PC-3 (cell line): ENCODE measurements at regions not wholly inside any gene's neighbourhood (a gene's known extent, or its start where the extent isn't known, plus 50 kb on each side); places are given as distances from the start of the nearest gene placed in this dataset.

Experiments used
- ATAC-seq: fragments of 200-7000 bp; cut with Tn5 transposase; 2 replicates; pipeline ENCODE4 v1.9.1; 2020; ENCODE audit warnings: mild to moderate bottlenecking, moderate library complexity
- BruUV-seq: library from RNA; stranded (reverse); fragments of 400-500 nt; replicated peaks from 2 replicates; lab custom pipeline; 2021; lab: Mats Ljungman, UMichigan
- CTCF ChIA-PET: fragments of 300-600 bp; sonication (Branson Sonifier 250); formaldehyde crosslinking; loops from one replicate; lab custom pipeline; 2022; ENCODE audit warnings: antibody characterized with exemption; lab: Charles Lee
- POLR2A ChIA-PET: fragments of 300-600 bp; sonication (Branson Sonifier 250); formaldehyde crosslinking; loops from one replicate; lab custom pipeline; 2022; ENCODE audit warnings: antibody characterized with exemption; ENCODE audit not compliant: unreplicated experiment; lab: Charles Lee
- DNase-seq: peaks from one replicate; pipeline ENCODE4 v3.0.0-alpha.2; 2015
- H2AFZ ChIP-seq: fragments of 300-600 bp; sonication (generic); 2 replicates; pipeline ENCODE4 v1.6.0; 2016; ENCODE audit warnings: antibody characterized with exemption, low read length
- H3F3A ChIP-seq: fragments of 300-600 bp; sonication (generic); one replicate; pipeline ENCODE4 v1.6.0; 2017; ENCODE audit warnings: antibody characterized with exemption, low read length, control low read depth, mild to moderate bottlenecking; ENCODE audit not compliant: unreplicated experiment
- H3K27ac ChIP-seq: fragments of 300-600 bp; sonication (generic); 2 replicates; pipeline ENCODE4 v1.5.1; 2016; ENCODE audit warnings: mild to moderate bottlenecking, low read length
- H3K27me3 ChIP-seq: fragments of 300-600 bp; sonication (generic); 2 replicates; pipeline ENCODE4 v1.6.1; 2016; ENCODE audit warnings: low read length, mixed read lengths
- H3K36me3 ChIP-seq: fragments of 300-600 bp; sonication (generic); 2 replicates; pipeline ENCODE4 v1.6.1; 2016; ENCODE audit warnings: low read depth, mixed run types, low read length, mixed read lengths
- H3K4me1 ChIP-seq: fragments of 300-600 bp; sonication (generic); 2 replicates; pipeline ENCODE4 v1.5.1; 2016; ENCODE audit warnings: low read length; ENCODE audit not compliant: insufficient read depth
- H3K4me2 ChIP-seq: fragments of 300-600 bp; sonication (generic); 2 replicates; pipeline ENCODE4 v1.6.0; 2016; ENCODE audit warnings: low read length
- H3K4me3 ChIP-seq: fragments of 300-600 bp; sonication (generic); 2 replicates; pipeline ENCODE4 v1.5.1; 2016; ENCODE audit warnings: mild to moderate bottlenecking, low read length, mixed read lengths
- H3K79me2 ChIP-seq: fragments of 300-600 bp; sonication (generic); 2 replicates; pipeline ENCODE4 v1.6.1; 2017; ENCODE audit warnings: low read length, mixed read lengths
- H3K9ac ChIP-seq: fragments of 300-600 bp; sonication (generic); 2 replicates; pipeline ENCODE4 v1.6.0; 2016; ENCODE audit warnings: mild to moderate bottlenecking, low read length
- H3K9me2 ChIP-seq: fragments of 300-600 bp; sonication (generic); replicated peaks from 2 replicates; pipeline ENCODE4 v1.6.1; 2016; ENCODE audit warnings: mixed run types, low read length, mixed read lengths
- H3K9me3 ChIP-seq: fragments of 300-600 bp; sonication (generic); 2 replicates; pipeline ENCODE4 v1.6.1; 2016; ENCODE audit warnings: low read length, mixed read lengths
- H4K20me1 ChIP-seq: fragments of 300-600 bp; sonication (generic); 2 replicates; pipeline ENCODE4 v1.6.1; 2016; ENCODE audit warnings: low read length, mixed read lengths
- EZH2 ChIP-seq: fragments of 300-600 bp; sonication (generic); IDR thresholded peaks from one replicate; pipeline ENCODE4 v1.6.1; 2017; ENCODE audit warnings: antibody characterized with exemption, mild to moderate bottlenecking, low read length; ENCODE audit not compliant: unreplicated experiment
- EZH2phosphoT487 ChIP-seq: fragments of 300-600 bp; sonication (generic); IDR thresholded peaks from 2 replicates; pipeline ENCODE4 v1.6.1; 2018; ENCODE audit warnings: mild to moderate bottlenecking, antibody characterized with exemption, low read length, borderline replicate concordance
- intact Hi-C: fragments of 100-400 bp; cut with micrococcal nuclease; formaldehyde crosslinking; loops from 2 replicates; pipeline ENCODE4 v1.9.0; 2023
- TF ChIP-seq, protein P1 (sequence below): fragments of 300-600 bp; sonication (generic); conservative IDR thresholded peaks from 2 replicates; pipeline ENCODE4 v1.5.1; 2017; ENCODE audit warnings: antibody characterized with exemption, low read depth, mild to moderate bottlenecking, low read length

DNA sequence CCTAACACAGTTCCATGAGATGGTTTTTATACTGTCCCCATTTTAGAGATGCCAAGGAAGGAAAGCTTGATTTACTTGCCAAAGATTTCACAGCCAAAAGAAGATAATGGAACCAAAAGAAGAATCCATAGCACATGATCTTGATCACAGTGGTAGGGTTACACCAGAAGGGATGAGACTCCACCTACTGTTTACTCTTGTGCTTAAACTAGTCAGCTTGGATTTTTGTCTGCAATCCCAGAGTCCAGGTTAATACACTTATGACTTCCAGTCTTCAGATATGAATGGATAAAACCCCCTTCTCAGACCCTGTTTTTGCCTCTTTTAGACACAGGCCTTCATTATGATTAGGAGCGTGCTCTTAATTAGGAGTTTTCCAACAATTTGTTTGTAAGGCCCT lies 454.2 kb downstream of the AEBP2 start:
- H3K4me2 ChIP-seq = no peak overlapping the region
- no peak overlapping the region for H3K9ac ChIP-seq
- ATAC-seq (no peak), DNase-seq (peak; percentile 36)
- no peak overlapping the region for H3K4me3 ChIP-seq
- no peaks in the 10 kb centered on the region for H3K4me1 ChIP-seq
- no peaks in the 10 kb centered on the region for H3F3A ChIP-seq
- no peaks in the 10 kb centered on the region for H3K79me2 ChIP-seq
- H3K36me3 ChIP-seq = no peaks in the 10 kb centered on the region
- no peaks in the 10 kb centered on the region for H3K9me3 ChIP-seq
- no peaks in the 10 kb centered on the region for H4K20me1 ChIP-seq
- H3K9me2 ChIP-seq = no peaks in the 10 kb centered on the region
- CTCF ChIA-PET = no interaction called here
- no peak for TF ChIP-seq EZH2phosphoT487
- TF ChIP-seq, protein P1, sequence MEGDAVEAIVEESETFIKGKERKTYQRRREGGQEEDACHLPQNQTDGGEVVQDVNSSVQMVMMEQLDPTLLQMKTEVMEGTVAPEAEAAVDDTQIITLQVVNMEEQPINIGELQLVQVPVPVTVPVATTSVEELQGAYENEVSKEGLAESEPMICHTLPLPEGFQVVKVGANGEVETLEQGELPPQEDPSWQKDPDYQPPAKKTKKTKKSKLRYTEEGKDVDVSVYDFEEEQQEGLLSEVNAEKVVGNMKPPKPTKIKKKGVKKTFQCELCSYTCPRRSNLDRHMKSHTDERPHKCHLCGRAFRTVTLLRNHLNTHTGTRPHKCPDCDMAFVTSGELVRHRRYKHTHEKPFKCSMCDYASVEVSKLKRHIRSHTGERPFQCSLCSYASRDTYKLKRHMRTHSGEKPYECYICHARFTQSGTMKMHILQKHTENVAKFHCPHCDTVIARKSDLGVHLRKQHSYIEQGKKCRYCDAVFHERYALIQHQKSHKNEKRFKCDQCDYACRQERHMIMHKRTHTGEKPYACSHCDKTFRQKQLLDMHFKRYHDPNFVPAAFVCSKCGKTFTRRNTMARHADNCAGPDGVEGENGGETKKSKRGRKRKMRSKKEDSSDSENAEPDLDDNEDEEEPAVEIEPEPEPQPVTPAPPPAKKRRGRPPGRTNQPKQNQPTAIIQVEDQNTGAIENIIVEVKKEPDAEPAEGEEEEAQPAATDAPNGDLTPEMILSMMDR = peak; percentile 43
- BruUV-seq = no TSS peak
- no peak overlapping the region for H2AFZ ChIP-seq
- H3K27ac ChIP-seq = no peak overlapping the region
- H3K27me3 ChIP-seq = 0 out of 2 replicates have a peak, but pooled peaks cover 7% of the 10 kb centered on the region
- POLR2A ChIA-PET = no interaction called here
- intact Hi-C loops = loop anchor here (1.0 kb wide), 1 partner anchor 136 kb away; no protein-coding TSS in a partner anchor

DNA sequence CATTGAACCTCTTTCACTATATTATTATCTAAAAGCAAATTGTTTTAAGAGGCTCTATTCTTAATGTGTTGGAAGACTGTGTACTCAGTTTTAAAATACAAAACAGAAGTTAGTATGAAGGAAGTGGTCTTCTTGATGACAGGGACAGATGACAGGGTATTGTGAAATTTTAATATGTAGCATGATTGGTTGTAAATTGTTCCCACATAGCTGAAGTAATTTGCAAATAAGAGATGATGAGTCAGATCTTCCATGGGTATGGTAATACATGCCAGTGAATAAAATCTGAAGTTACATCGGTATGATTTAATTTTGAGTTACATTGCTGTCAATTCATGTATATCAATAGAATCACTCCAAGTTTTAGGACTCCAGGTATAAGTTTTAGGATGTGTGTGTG lies 454.8 kb downstream of the AEBP2 start:
- no peak overlapping the region for H3K4me3 ChIP-seq
- POLR2A ChIA-PET = no interaction called here
- no peaks in the 10 kb centered on the region for H3F3A ChIP-seq
- TF ChIP-seq EZH2 (no peak), EZH2phosphoT487 (no peak)
- TF ChIP-seq, protein P1 = no peak
- no peaks in the 10 kb centered on the region for H3K36me3 ChIP-seq
- H3K9ac ChIP-seq = no peak overlapping the region
- peak; percentile 6 for DNase-seq
- H3K4me1 ChIP-seq = no peaks in the 10 kb centered on the region
- H3K27ac ChIP-seq = no peak overlapping the region
- 0 out of 2 replicates have a peak, but pooled peaks cover 4% of the 10 kb centered on the region for H3K27me3 ChIP-seq
- BruUV-seq = no TSS peak
- H3K4me2 ChIP-seq = no peak overlapping the region
- CTCF ChIA-PET = interaction anchor here (0.6 kb wide), 1 partner anchor 155 kb away, joined by 3 read pairs; no protein-coding TSS in a partner anchor
- intact Hi-C loops = no loop called here
- H4K20me1 ChIP-seq = no peaks in the 10 kb centered on the region
- no peaks in the 10 kb centered on the region for H3K79me2 ChIP-seq
- no peak for ATAC-seq
- H3K9me3 ChIP-seq = no peaks in the 10 kb centered on the region
- no peaks in the 10 kb centered on the region for H3K9me2 ChIP-seq
- H2AFZ ChIP-seq = no peak overlapping the region

DNA sequence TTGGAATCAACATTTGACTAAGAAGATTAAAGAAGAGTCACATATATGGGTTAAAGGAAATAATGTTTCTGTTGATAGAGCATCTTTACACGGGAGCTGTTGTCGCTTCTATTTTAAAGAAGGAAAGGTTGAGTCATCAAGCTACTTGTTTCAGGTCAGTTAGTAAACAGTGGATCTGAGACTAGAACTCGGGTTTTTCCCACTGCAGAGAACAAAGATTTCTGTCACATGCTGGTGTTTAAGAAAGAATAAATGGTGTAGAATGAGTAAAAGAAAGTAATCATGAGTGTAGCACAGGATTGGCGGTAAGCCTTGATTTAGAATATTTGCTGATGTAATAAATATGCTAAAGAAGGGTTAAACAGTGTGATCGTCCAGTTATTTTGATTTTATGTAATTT lies 455.5 kb downstream of the AEBP2 start:
- Histone ChIP-seq H3K9me3 (no peaks in the 10 kb centered on the region), H3K27me3 (no peaks in the 10 kb centered on the region), H3F3A (no peaks in the 10 kb centered on the region), H3K79me2 (no peaks in the 10 kb centered on the region), H3K9me2 (no peaks in the 10 kb centered on the region), H3K4me2 (no peak overlapping the region), H3K4me3 (no peak overlapping the region), H3K4me1 (no peaks in the 10 kb centered on the region), H3K36me3 (no peaks in the 10 kb centered on the region), H3K27ac (no peak overlapping the region), H2AFZ (no peak overlapping the region), H3K9ac (no peak overlapping the region), H4K20me1 (no peaks in the 10 kb centered on the region)
- POLR2A ChIA-PET = no interaction called here
- intact Hi-C loops = no loop called here
- CTCF ChIA-PET = interaction anchor here (0.6 kb wide), 2 partner anchors 156 to 391 kb away, joined by 3 to 5 read pairs; no protein-coding TSS in a partner anchor
- DNase-seq = peak; percentile 2
- no peak for ATAC-seq
- TF ChIP-seq EZH2 = no peak
- TF ChIP-seq EZH2phosphoT487 = no peak
- TF ChIP-seq, protein P1 = no peak
- no TSS peak for BruUV-seq
